KMS-11 (cell line): ENCODE measurements at regions not wholly inside any gene's neighbourhood (a gene's known extent, or its start where the extent isn't known, plus 50 kb on each side); places are given as distances from the start of the nearest gene placed in this dataset.

Experiments used
- H2AFZ ChIP-seq: fragments of 200-600 bp; sonication (generic); 2 replicates; pipeline ENCODE4 v1.6.1; 2016; ENCODE audit warnings: antibody characterized with exemption, mixed run types, low read depth
- H3K27ac ChIP-seq: fragments of 200-600 bp; sonication (generic); 2 replicates; pipeline ENCODE4 v1.6.1; 2016; ENCODE audit warnings: mild to moderate bottlenecking, mixed run types
- H3K27me3 ChIP-seq: fragments of 200-600 bp; sonication (generic); 2 replicates; pipeline ENCODE4 v1.6.1; 2017; ENCODE audit warnings: mild to moderate bottlenecking, low read depth, mixed run types, moderate library complexity; ENCODE audit not compliant: insufficient read depth
- H3K36me3 ChIP-seq: fragments of 200-600 bp; sonication (generic); 2 replicates; pipeline ENCODE4 v1.6.1; 2017; ENCODE audit warnings: mild to moderate bottlenecking, mixed run types; ENCODE audit not compliant: insufficient read depth
- H3K4me1 ChIP-seq: fragments of 200-600 bp; sonication (generic); 2 replicates; pipeline ENCODE4 v1.6.1; 2016; ENCODE audit warnings: mild to moderate bottlenecking, low read depth, mixed run types; ENCODE audit not compliant: poor library complexity, severe bottlenecking
- H3K4me2 ChIP-seq: fragments of 200-600 bp; sonication (generic); 2 replicates; pipeline ENCODE4 v1.7.0; 2016; ENCODE audit warnings: mild to moderate bottlenecking, mixed run types
- H3K4me3 ChIP-seq: fragments of 200-600 bp; sonication (generic); IDR thresholded peaks from 2 replicates; pipeline ENCODE4 v1.6.1; 2017; ENCODE audit warnings: low read depth, low read length, mixed read lengths; ENCODE audit not compliant: insufficient read depth
- H3K79me2 ChIP-seq: fragments of 200-600 bp; sonication (generic); 2 replicates; pipeline ENCODE4 v1.6.1; 2016; ENCODE audit warnings: low read depth, mixed run types; ENCODE audit not compliant: insufficient read depth
- H3K9ac ChIP-seq: fragments of 200-600 bp; sonication (generic); 2 replicates; pipeline ENCODE4 v1.6.1; 2016; ENCODE audit warnings: mild to moderate bottlenecking, mixed run types
- H4K20me1 ChIP-seq: fragments of 200-600 bp; sonication (generic); 2 replicates; pipeline ENCODE4 v1.6.1; 2016; ENCODE audit warnings: mild to moderate bottlenecking, mixed run types; ENCODE audit not compliant: insufficient read depth
- CTCF ChIP-seq: fragments of 200-600 bp; sonication (generic); conservative IDR thresholded peaks from 2 replicates; pipeline ENCODE4 v1.6.1; 2017; ENCODE audit warnings: low read depth, mild to moderate bottlenecking, antibody characterized with exemption, low read length, moderate library complexity, mixed read lengths

- no peak for TF ChIP-seq CTCF
- Histone ChIP-seq H3K4me3 (no peak overlapping the region), H3K4me1 (no peaks in the 10 kb centered on the region), H3K9ac (no peak overlapping the region), H4K20me1 (no peaks in the 10 kb centered on the region), H3K79me2 (no peaks in the 10 kb centered on the region), H3K27ac (no peak overlapping the region), H3K36me3 (no peaks in the 10 kb centered on the region), H3K27me3 (no peaks in the 10 kb centered on the region), H2AFZ (no peak overlapping the region), H3K4me2 (no peak overlapping the region)
These were observed 423.7 kb downstream of the ATP23 start for GRCh38 chr12:58365087-58365390.

GRCh38 chr12:58367041-58367440 lies 425.7 kb downstream of the ATP23 start:
- Histone ChIP-seq H2AFZ (no peak overlapping the region), H3K4me3 (no peak overlapping the region), H3K36me3 (no peaks in the 10 kb centered on the region), H3K4me2 (no peak overlapping the region), H3K27me3 (no peaks in the 10 kb centered on the region), H3K9ac (no peak overlapping the region), H4K20me1 (no peaks in the 10 kb centered on the region), H3K4me1 (no peaks in the 10 kb centered on the region), H3K27ac (no peak overlapping the region), H3K79me2 (no peaks in the 10 kb centered on the region)
- TF ChIP-seq CTCF: no peak

DNA sequence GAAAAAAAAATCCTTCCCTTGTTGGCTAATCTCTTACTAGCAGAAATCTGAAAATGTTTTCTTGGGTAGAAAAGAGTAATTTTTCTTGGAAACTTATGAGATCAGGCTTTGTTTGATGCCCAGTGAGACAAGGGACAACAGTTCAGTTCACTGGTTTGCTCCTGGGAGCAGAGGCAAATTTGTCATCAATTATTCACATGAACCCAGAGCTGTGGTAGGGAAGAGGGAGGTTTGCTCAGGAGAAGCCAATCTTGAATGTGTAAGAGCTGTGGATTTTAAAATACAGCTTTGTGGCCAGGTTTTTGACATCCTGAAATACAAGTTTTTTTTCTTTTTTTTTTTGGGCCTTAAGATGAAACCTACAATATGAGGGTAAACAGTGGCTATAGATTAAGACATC lies 426.6 kb downstream of the ATP23 start:
- Histone ChIP-seq H2AFZ (no peak overlapping the region), H3K9ac (no peak overlapping the region), H3K4me1 (no peaks in the 10 kb centered on the region), H3K4me3 (no peak overlapping the region), H3K27ac (no peak overlapping the region), H3K79me2 (no peaks in the 10 kb centered on the region), H3K36me3 (no peaks in the 10 kb centered on the region), H3K27me3 (no peaks in the 10 kb centered on the region), H3K4me2 (no peak overlapping the region), H4K20me1 (no peaks in the 10 kb centered on the region)
- TF ChIP-seq CTCF: no peak

GRCh38 chr12:58369576-58369975 lies 428.2 kb downstream of the ATP23 start:
- no peak overlapping the region for H3K4me3 ChIP-seq
- no peaks in the 10 kb centered on the region for H3K4me1 ChIP-seq
- H3K36me3 ChIP-seq: no peaks in the 10 kb centered on the region
- H3K4me2 ChIP-seq: no peak overlapping the region
- H3K27me3 ChIP-seq: no peaks in the 10 kb centered on the region
- no peak for TF ChIP-seq CTCF
- H2AFZ ChIP-seq: no peak overlapping the region
- H3K27ac ChIP-seq: no peak overlapping the region
- no peak overlapping the region for H3K9ac ChIP-seq
- no peaks in the 10 kb centered on the region for H3K79me2 ChIP-seq
- no peaks in the 10 kb centered on the region for H4K20me1 ChIP-seq

GRCh38 chr12:58372298-58372697 lies 430.9 kb downstream of the ATP23 start:
- Histone ChIP-seq H3K4me1 (no peaks in the 10 kb centered on the region), H4K20me1 (no peaks in the 10 kb centered on the region), H3K4me3 (no peak overlapping the region), H3K36me3 (no peaks in the 10 kb centered on the region), H3K79me2 (no peaks in the 10 kb centered on the region), H3K27ac (no peak overlapping the region), H3K4me2 (no peak overlapping the region), H2AFZ (no peak overlapping the region), H3K9ac (no peak overlapping the region), H3K27me3 (no peaks in the 10 kb centered on the region)
- no peak for TF ChIP-seq CTCF
